Mucosa of stomach (tissue), 1 donor: ENCODE measurements at regions not wholly inside any gene's neighbourhood (a gene's known extent, or its start where the extent isn't known, plus 50 kb on each side); places are given as distances from the start of the nearest gene placed in this dataset.

Source experiments
- H3K27me3 ChIP-seq: one replicate; pipeline ENCODE4 v1.7.0; 2013; ENCODE audit warnings: mild to moderate bottlenecking, low read length; ENCODE audit not compliant: control insufficient read depth, insufficient read depth
- H3K36me3 ChIP-seq: one replicate; pipeline ENCODE4 v1.7.0; 2013; ENCODE audit warnings: low read length; ENCODE audit not compliant: control insufficient read depth, insufficient read depth
- H3K4me1 ChIP-seq: one replicate; pipeline ENCODE4 v1.7.0; 2013; ENCODE audit warnings: mild to moderate bottlenecking, low read length; ENCODE audit not compliant: control insufficient read depth, insufficient read depth
- H3K4me3 ChIP-seq: one replicate; pipeline ENCODE4 v1.7.0; 2013; ENCODE audit warnings: low read length
- H3K9ac ChIP-seq: one replicate; pipeline ENCODE4 v1.7.0; 2013; ENCODE audit warnings: mild to moderate bottlenecking, low read length, moderate library complexity
- H3K9me3 ChIP-seq: one replicate; pipeline ENCODE4 v1.7.0; 2013; ENCODE audit warnings: mild to moderate bottlenecking, low read length, moderate library complexity; ENCODE audit not compliant: control insufficient read depth
- donor health status: Pancreatic carcinoma.

GRCh38 chr12:115461401-115461800 lies 777.4 kb upstream of the TBX3 start:
- Histone ChIP-seq H3K4me3 (no peak overlapping the region), H3K9ac (no peak overlapping the region), H3K4me1 (no peaks in the 10 kb centered on the region), H3K27me3 (no peaks in the 10 kb centered on the region), H3K36me3 (no peaks in the 10 kb centered on the region), H3K9me3 (no peaks in the 10 kb centered on the region)

GRCh38 chr12:115457798-115458197 lies 773.8 kb upstream of the TBX3 start:
- Histone ChIP-seq H3K4me3 (no peak overlapping the region), H3K4me1 (peaks cover 5% of the 10 kb centered on the region), H3K9ac (no peak overlapping the region), H3K9me3 (no peaks in the 10 kb centered on the region), H3K36me3 (no peaks in the 10 kb centered on the region), H3K27me3 (no peaks in the 10 kb centered on the region)

GRCh38 chr12:115456946-115457689 lies 773.1 kb upstream of the TBX3 start:
- H3K9ac ChIP-seq = no peak overlapping the region
- no peak overlapping the region for H3K4me3 ChIP-seq
- H3K9me3 ChIP-seq = no peaks in the 10 kb centered on the region
- peaks cover 12% of the 10 kb centered on the region for H3K4me1 ChIP-seq
- H3K27me3 ChIP-seq = no peaks in the 10 kb centered on the region
- H3K36me3 ChIP-seq = no peaks in the 10 kb centered on the region

- Histone ChIP-seq H3K4me1 (peaks cover 20% of the 10 kb centered on the region), H3K9ac (no peak overlapping the region), H3K9me3 (no peaks in the 10 kb centered on the region), H3K4me3 (no peak overlapping the region), H3K36me3 (no peaks in the 10 kb centered on the region), H3K27me3 (no peaks in the 10 kb centered on the region)
Measured at GRCh38 chr12:115455268-115455681, 771.3 kb upstream of the TBX3 start.

GRCh38 chr12:115452751-115453281 lies 768.8 kb upstream of the TBX3 start:
- H3K4me1 ChIP-seq = peaks cover 20% of the 10 kb centered on the region
- no peaks in the 10 kb centered on the region for H3K27me3 ChIP-seq
- H3K36me3 ChIP-seq = no peaks in the 10 kb centered on the region
- no peak overlapping the region for H3K4me3 ChIP-seq
- no peaks in the 10 kb centered on the region for H3K9me3 ChIP-seq
- H3K9ac ChIP-seq = no peak overlapping the region

- no peaks in the 10 kb centered on the region for H3K9me3 ChIP-seq
- H3K4me3 ChIP-seq = no peak overlapping the region
- H3K4me1 ChIP-seq = peaks cover 20% of the 10 kb centered on the region
- H3K9ac ChIP-seq = peak overlapping the region; percentile 41
- no peaks in the 10 kb centered on the region for H3K27me3 ChIP-seq
- H3K36me3 ChIP-seq = no peaks in the 10 kb centered on the region
Measured at GRCh38 chr12:115451780-115452736, 768.1 kb upstream of the TBX3 start.

GRCh38 chr12:115451151-115451779 lies 767.3 kb upstream of the TBX3 start:
- Histone ChIP-seq H3K36me3 (no peaks in the 10 kb centered on the region), H3K4me3 (no peak overlapping the region), H3K27me3 (no peaks in the 10 kb centered on the region), H3K4me1 (peaks cover 20% of the 10 kb centered on the region), H3K9me3 (no peaks in the 10 kb centered on the region), H3K9ac (peak overlapping the region; percentile 41)

GRCh38 chr12:115450710-115451109 lies 766.7 kb upstream of the TBX3 start:
- H3K36me3 ChIP-seq = no peaks in the 10 kb centered on the region
- no peaks in the 10 kb centered on the region for H3K9me3 ChIP-seq
- no peak overlapping the region for H3K9ac ChIP-seq
- H3K27me3 ChIP-seq = no peaks in the 10 kb centered on the region
- no peak overlapping the region for H3K4me3 ChIP-seq
- H3K4me1 ChIP-seq = peaks cover 20% of the 10 kb centered on the region

GRCh38 chr12:115450017-115450416 lies 766.0 kb upstream of the TBX3 start:
- no peak overlapping the region for H3K9ac ChIP-seq
- no peaks in the 10 kb centered on the region for H3K27me3 ChIP-seq
- peaks cover 16% of the 10 kb centered on the region for H3K4me1 ChIP-seq
- H3K36me3 ChIP-seq = no peaks in the 10 kb centered on the region
- no peak overlapping the region for H3K4me3 ChIP-seq
- no peaks in the 10 kb centered on the region for H3K9me3 ChIP-seq

GRCh38 chr12:115449526-115449925 lies 765.6 kb upstream of the TBX3 start:
- no peaks in the 10 kb centered on the region for H3K27me3 ChIP-seq
- no peak overlapping the region for H3K4me3 ChIP-seq

GRCh38 chr12:115444346-115444745 lies 760.4 kb upstream of the TBX3 start:
- Histone ChIP-seq H3K36me3 (no peaks in the 10 kb centered on the region), H3K9me3 (no peaks in the 10 kb centered on the region), H3K4me3 (no peak overlapping the region), H3K9ac (no peak overlapping the region), H3K4me1 (peaks cover 10% of the 10 kb centered on the region), H3K27me3 (no peaks in the 10 kb centered on the region)

More at GRCh38 chr12:115449526-115449925, 765.6 kb upstream of the TBX3 start:
- peaks cover 16% of the 10 kb centered on the region for H3K4me1 ChIP-seq
- no peaks in the 10 kb centered on the region for H3K36me3 ChIP-seq
- no peaks in the 10 kb centered on the region for H3K9me3 ChIP-seq
- H3K9ac ChIP-seq = no peak overlapping the region
